CD4-positive, alpha-beta T cell (primary cell): ENCODE measurements at regions not wholly inside any gene's neighbourhood (a gene's known extent, or its start where the extent isn't known, plus 50 kb on each side); places are given as distances from the start of the nearest gene placed in this dataset.
A peak's percentile ranks its signal among the peaks of the same experiment; 100 is the strongest.

Experiments used
- ATAC-seq: fragments of 200-7000 bp; cut with Tn5 transposase; one replicate; pipeline ENCODE4 v1.10.0; 2022; ENCODE audit warnings: mild to moderate bottlenecking; ENCODE audit not compliant: poor library complexity
- CTCF ChIA-PET: fragments of 350-600 bp; sonication (Branson Sonifier 250); formaldehyde crosslinking; loops from one replicate; lab custom pipeline; 2021; ENCODE audit warnings: antibody characterized with exemption, inconsistent platforms; lab: Charles Lee
- POLR2A ChIA-PET: fragments of 350-600 bp; sonication (Branson Sonifier 250); formaldehyde crosslinking; loops from one replicate; lab custom pipeline; 2021; ENCODE audit warnings: antibody characterized with exemption, inconsistent platforms; lab: Charles Lee
- DNase-seq, 14 experiments: peaks; one replicate each; pipeline ENCODE4 v3.0.0-alpha.2; 2013 to 2020; ENCODE audit warnings: mixed read lengths in 2 of 14
- H3K27ac ChIP-seq, 2 donors: one replicate each; pipeline versions ENCODE4 v1.5.1 to v1.7.0; 2013; ENCODE audit warnings: low read length in 2 of 2, low read depth in 1 of 2, mild to moderate bottlenecking in 1 of 2
- H3K27me3 ChIP-seq, 2 experiments: 1 replicate in 1 of 2; 2 replicates in 1 of 2; pipeline versions ENCODE4 v1.6.1 to v1.7.0; 2013; ENCODE audit warnings: low read length in 2 of 2, control low read depth in 1 of 2, mild to moderate bottlenecking in 1 of 2, moderate library complexity in 1 of 2; ENCODE audit not compliant: insufficient read depth in 2 of 2, control insufficient read depth in 1 of 2
- H3K36me3 ChIP-seq: one replicate; pipeline ENCODE4 v1.6.1; 2013; ENCODE audit warnings: low read length, control low read depth; ENCODE audit not compliant: insufficient read depth
- H3K4me1 ChIP-seq: one replicate; pipeline ENCODE4 v1.6.1; 2013; ENCODE audit warnings: low read length, control low read depth; ENCODE audit not compliant: insufficient read depth
- H3K4me3 ChIP-seq: one replicate; pipeline ENCODE4 v1.5.1; 2013; ENCODE audit warnings: mild to moderate bottlenecking, low read length, moderate library complexity
- H3K9me3 ChIP-seq, 2 experiments: 1 replicate in 1 of 2; 2 replicates in 1 of 2; pipeline versions ENCODE4 v1.6.1 to v1.7.0; 2013; ENCODE audit warnings: low read length in 2 of 2, mild to moderate bottlenecking in 2 of 2, control low read depth in 1 of 2, moderate library complexity in 1 of 2; ENCODE audit not compliant: control insufficient read depth in 1 of 2, insufficient read depth in 1 of 2
- H3K27ac Mint-ChIP-seq: one replicate; pipeline ENCODE4 v1.8.0; 2020; ENCODE audit warnings: mixed read lengths
- H3K27me3 Mint-ChIP-seq: one replicate; pipeline ENCODE4 v1.8.0; 2021; ENCODE audit warnings: mixed read lengths
- H3K36me3 Mint-ChIP-seq: one replicate; pipeline ENCODE4 v1.8.0; 2021; ENCODE audit warnings: low read depth, mixed read lengths
- H3K4me1 Mint-ChIP-seq: one replicate; pipeline ENCODE4 v1.8.0; 2021; ENCODE audit warnings: low read depth, mixed read lengths
- H3K4me3 Mint-ChIP-seq: one replicate; pipeline ENCODE4 v1.8.0; 2020; ENCODE audit warnings: mild to moderate bottlenecking, mixed read lengths
- H3K9me3 Mint-ChIP-seq: one replicate; pipeline ENCODE4 v1.8.0; 2020; ENCODE audit warnings: mixed read lengths
- intact Hi-C, 2 experiments: fragments of 100-400 bp; cut with DNase I in 1 of 2; cut with micrococcal nuclease in 1 of 2; formaldehyde crosslinking; loops; one replicate each; pipeline versions ENCODE4 v1.15.1 to v1.9.0; 2023 to 2025; cut with DNase I, micrococcal nuclease
- TF ChIP-seq, protein P1 (sequence below): fragments of 200-600 bp; IDR thresholded peaks from one replicate; pipeline ENCODE4 v1.8.0; 2022; ENCODE audit warnings: antibody characterized with exemption, mild to moderate bottlenecking

DNA sequence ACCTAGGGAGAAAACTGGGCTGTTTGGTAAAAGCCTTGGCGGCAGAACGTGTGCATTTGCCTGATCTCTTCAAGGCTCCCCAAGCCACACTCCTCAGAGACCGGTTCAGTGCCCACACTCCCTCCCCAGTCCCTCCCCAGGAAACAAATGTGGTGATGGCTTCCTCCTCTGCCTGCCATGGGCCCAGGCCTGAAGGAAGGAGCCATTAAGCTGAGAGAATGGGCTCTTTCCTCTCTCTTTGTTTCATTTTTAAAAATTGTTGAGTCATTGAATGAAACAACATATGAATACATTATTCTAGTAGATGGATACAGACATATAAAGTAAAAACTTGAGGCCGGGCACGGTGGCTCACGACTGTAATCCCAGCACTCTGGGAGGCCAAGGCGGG lies 50.6 kb upstream of the YWHAQ start:
- no peak overlapping the region for H3K4me3 ChIP-seq
- ATAC-seq (peak; percentile 84), DNase-seq (peak in 9 of 14 experiments; percentile 10 to 81 (median 23))
- no peak overlapping the region for H3K27ac ChIP-seq
- no peaks in the 10 kb centered on the region for H3K9me3 ChIP-seq
- H3K9me3 Mint-ChIP-seq, result no peaks in the 10 kb centered on the region
- intact Hi-C loops, result no loop called here
- no peaks in the 10 kb centered on the region for H3K27me3 ChIP-seq
- H3K4me1 Mint-ChIP-seq, result peaks cover 4% of the 10 kb centered on the region
- CTCF ChIA-PET, result no interaction called here
- H3K27me3 Mint-ChIP-seq, result no peaks in the 10 kb centered on the region
- no peaks in the 10 kb centered on the region for H3K36me3 Mint-ChIP-seq
- H3K27ac Mint-ChIP-seq, result peak overlapping the region; percentile 53
- TF ChIP-seq, protein P1, sequence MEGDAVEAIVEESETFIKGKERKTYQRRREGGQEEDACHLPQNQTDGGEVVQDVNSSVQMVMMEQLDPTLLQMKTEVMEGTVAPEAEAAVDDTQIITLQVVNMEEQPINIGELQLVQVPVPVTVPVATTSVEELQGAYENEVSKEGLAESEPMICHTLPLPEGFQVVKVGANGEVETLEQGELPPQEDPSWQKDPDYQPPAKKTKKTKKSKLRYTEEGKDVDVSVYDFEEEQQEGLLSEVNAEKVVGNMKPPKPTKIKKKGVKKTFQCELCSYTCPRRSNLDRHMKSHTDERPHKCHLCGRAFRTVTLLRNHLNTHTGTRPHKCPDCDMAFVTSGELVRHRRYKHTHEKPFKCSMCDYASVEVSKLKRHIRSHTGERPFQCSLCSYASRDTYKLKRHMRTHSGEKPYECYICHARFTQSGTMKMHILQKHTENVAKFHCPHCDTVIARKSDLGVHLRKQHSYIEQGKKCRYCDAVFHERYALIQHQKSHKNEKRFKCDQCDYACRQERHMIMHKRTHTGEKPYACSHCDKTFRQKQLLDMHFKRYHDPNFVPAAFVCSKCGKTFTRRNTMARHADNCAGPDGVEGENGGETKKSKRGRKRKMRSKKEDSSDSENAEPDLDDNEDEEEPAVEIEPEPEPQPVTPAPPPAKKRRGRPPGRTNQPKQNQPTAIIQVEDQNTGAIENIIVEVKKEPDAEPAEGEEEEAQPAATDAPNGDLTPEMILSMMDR, result no peak
- H3K4me3 Mint-ChIP-seq, result peak overlapping the region; percentile 38
- H3K36me3 ChIP-seq, result no peaks in the 10 kb centered on the region
- H3K4me1 ChIP-seq, result peaks cover 21% of the 10 kb centered on the region
- POLR2A ChIA-PET, result interaction anchor here (1.2 kb wide), 1 partner anchor 22 kb away, joined by 4 read pairs; no protein-coding TSS in a partner anchor

DNA sequence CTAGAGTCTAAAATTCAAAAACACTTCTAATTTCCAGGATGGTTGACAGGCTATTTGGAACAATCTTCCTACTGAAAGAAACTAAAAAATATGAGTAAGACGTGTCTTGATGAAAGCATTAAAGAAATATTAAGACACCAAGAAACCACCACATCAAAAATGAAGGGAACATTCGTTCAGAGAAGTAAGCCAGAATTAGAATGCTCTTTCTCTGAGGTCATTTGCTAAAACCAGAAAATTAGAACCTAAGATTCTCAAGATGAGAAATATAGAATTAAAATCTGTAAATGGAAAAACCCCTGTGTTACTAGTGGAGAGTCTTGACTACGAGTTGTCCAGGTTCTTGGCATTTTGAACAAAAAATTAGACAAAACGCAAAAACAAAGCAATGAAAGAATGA lies 54.8 kb upstream of the YWHAQ start:
- Histone ChIP-seq H3K4me3 (no peak overlapping the region), H3K27ac (no peak overlapping the region), H3K36me3 (no peaks in the 10 kb centered on the region), H3K27me3 (no peaks in the 10 kb centered on the region), H3K4me1 (peaks cover 13% of the 10 kb centered on the region), H3K9me3 (no peaks in the 10 kb centered on the region)
- H3K4me1 Mint-ChIP-seq, result peaks cover 4% of the 10 kb centered on the region
- intact Hi-C loops, result no loop called here
- H3K9me3 Mint-ChIP-seq, result no peaks in the 10 kb centered on the region
- no peak for DNase-seq
- H3K4me3 Mint-ChIP-seq, result no peak overlapping the region
- H3K27me3 Mint-ChIP-seq, result no peaks in the 10 kb centered on the region
- H3K36me3 Mint-ChIP-seq, result no peaks in the 10 kb centered on the region
- H3K27ac Mint-ChIP-seq, result no peak overlapping the region
- TF ChIP-seq, protein P1, result no peak
- ATAC-seq, result no peak
- POLR2A ChIA-PET, result no interaction called here
- CTCF ChIA-PET, result no interaction called here

DNA sequence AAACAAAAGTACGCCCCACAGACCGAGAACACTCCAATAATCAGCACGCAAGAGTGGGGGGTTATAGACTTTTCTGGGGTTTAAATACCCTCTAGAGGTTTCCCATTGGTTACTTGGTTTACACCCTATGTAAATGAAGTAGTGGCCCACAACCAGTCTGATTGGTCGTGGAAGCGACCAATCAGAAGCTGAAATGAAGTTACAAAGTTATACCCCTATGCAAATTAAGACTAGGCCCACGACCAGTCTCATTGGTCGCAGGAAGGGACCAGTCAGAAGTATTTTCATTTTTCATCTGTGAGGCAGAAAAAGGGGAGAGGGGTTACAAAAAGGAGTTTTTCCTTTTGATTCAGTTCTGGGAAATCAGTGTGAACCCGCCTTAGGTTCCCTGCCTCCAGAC lies 55.3 kb upstream of the YWHAQ start:
- Mint-ChIP-seq H3K4me1 (peaks cover 4% of the 10 kb centered on the region), H3K9me3 (no peaks in the 10 kb centered on the region), H3K27me3 (no peaks in the 10 kb centered on the region), H3K36me3 (no peaks in the 10 kb centered on the region), H3K4me3 (no peak overlapping the region), H3K27ac (no peak overlapping the region)
- TF ChIP-seq, protein P1, result no peak
- H3K4me1 ChIP-seq, result peaks cover 9% of the 10 kb centered on the region
- no peak overlapping the region for H3K27ac ChIP-seq
- intact Hi-C loops, result no loop called here
- ChIA-PET POLR2A (no interaction called here), CTCF (interaction anchor here (0.6 kb wide), 1 partner anchor 362 kb away, joined by 6 read pairs; no protein-coding TSS in a partner anchor)
- no peak for DNase-seq
- no peak overlapping the region for H3K4me3 ChIP-seq
- no peak for ATAC-seq
- H3K36me3 ChIP-seq, result no peaks in the 10 kb centered on the region
- no peaks in the 10 kb centered on the region for H3K9me3 ChIP-seq
- H3K27me3 ChIP-seq, result no peaks in the 10 kb centered on the region
